ENCODE measurements at regions not wholly inside any gene's neighbourhood (a gene's known extent, or its start where the extent isn't known, plus 50 kb on each side); places are given as distances from the start of the nearest gene placed in this dataset.

DNA sequence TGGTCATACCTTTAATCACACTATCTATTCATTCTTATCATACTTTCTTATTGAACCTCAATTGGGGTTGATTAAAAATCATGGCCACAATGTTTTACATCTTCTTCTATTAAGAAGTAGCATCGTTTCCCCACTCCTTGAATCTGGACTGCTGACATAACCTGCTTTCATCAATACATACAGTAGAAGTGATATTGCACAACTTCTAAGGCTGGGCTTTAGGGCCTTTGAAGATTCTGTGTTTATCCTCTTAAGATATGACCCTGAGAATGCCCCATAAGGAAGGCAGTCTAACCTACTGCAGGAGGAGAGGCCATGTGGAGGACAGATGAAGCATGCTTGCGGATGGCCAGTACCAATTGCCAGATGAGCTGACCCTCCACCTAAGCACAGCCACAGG lies 1142.8 kb upstream of the SEL1L start:
- TF ChIP-seq POLR2A (IDR thresholded peaks at IDR 0.05; ENCODE audit: low read length) (no peak), GATA1 (IDR thresholded peaks at IDR 0.05; ENCODE audit: low read depth, low read length) (no peak)

All from erythroblast (primary cell).